Hepatocyte (in vitro differentiated cells): ENCODE measurements at regions not wholly inside any gene's neighbourhood (a gene's known extent, or its start where the extent isn't known, plus 50 kb on each side); places are given as distances from the start of the nearest gene placed in this dataset.
"Not testable (repeated sequence)": the region's sequence is repeated elsewhere in the genome, so short reads cannot be mapped to it uniquely, and the experiment has no call there.

Experiments
- DNase-seq: peaks from one replicate; pipeline ENCODE4 v3.0.0-alpha.2; 2016; ENCODE audit warnings: low spot score
- H2AFZ ChIP-seq: fragments of 200-600 bp; sonication (generic); 2 replicates; pipeline ENCODE4 v1.6.0; 2016; ENCODE audit warnings: antibody characterized with exemption, mild to moderate bottlenecking
- H3K27ac ChIP-seq: fragments of 200-600 bp; sonication (generic); 2 replicates; pipeline ENCODE4 v1.5.1; 2016; ENCODE audit warnings: mild to moderate bottlenecking
- H3K27me3 ChIP-seq: fragments of 200-600 bp; sonication (generic); 2 replicates; pipeline ENCODE4 v1.6.1; 2016
- H3K36me3 ChIP-seq: fragments of 200-600 bp; sonication (generic); replicated peaks from 2 replicates; pipeline ENCODE4 v1.5.1; 2016; ENCODE audit warnings: low read depth; ENCODE audit not compliant: insufficient read depth
- H3K4me1 ChIP-seq: fragments of 200-600 bp; sonication (generic); 2 replicates; pipeline ENCODE4 v1.5.1; 2016; ENCODE audit warnings: mild to moderate bottlenecking, moderate library complexity; ENCODE audit not compliant: insufficient read depth
- H3K4me2 ChIP-seq: fragments of 200-600 bp; sonication (generic); 2 replicates; pipeline ENCODE4 v1.6.0; 2016
- H3K4me3 ChIP-seq: fragments of 200-600 bp; sonication (generic); 2 replicates; pipeline ENCODE4 v1.5.1; 2016; ENCODE audit warnings: mild to moderate bottlenecking
- H3K79me2 ChIP-seq: fragments of 200-600 bp; sonication (generic); 2 replicates; pipeline ENCODE4 v1.6.0; 2017; ENCODE audit warnings: mild to moderate bottlenecking
- H3K9me2 ChIP-seq: fragments of 200-600 bp; sonication (generic); replicated peaks from 2 replicates; pipeline ENCODE4 v1.6.0; 2017; ENCODE audit warnings: mild to moderate bottlenecking; ENCODE audit not compliant: insufficient read depth
- H3K9me3 ChIP-seq: fragments of 200-600 bp; sonication (generic); 2 replicates; pipeline ENCODE4 v1.5.1; 2016; ENCODE audit warnings: low read depth, mild to moderate bottlenecking
- H4K20me1 ChIP-seq: fragments of 200-600 bp; sonication (generic); 2 replicates; pipeline ENCODE4 v1.6.0; 2016; ENCODE audit warnings: mild to moderate bottlenecking; ENCODE audit not compliant: insufficient read depth, poor library complexity, severe bottlenecking
- CTCF ChIP-seq: fragments of 200-600 bp; sonication (generic); IDR thresholded peaks from 2 replicates; pipeline ENCODE4 v1.5.1; 2016; ENCODE audit warnings: antibody characterized with exemption, mild to moderate bottlenecking; ENCODE audit not compliant: poor library complexity
- EZH2 ChIP-seq: fragments of 200-600 bp; sonication (generic); IDR thresholded peaks from 2 replicates; pipeline ENCODE4 v1.6.1; 2016; ENCODE audit warnings: antibody characterized with exemption, mild to moderate bottlenecking, borderline replicate concordance
- EZH2phosphoT487 ChIP-seq: fragments of 200-600 bp; sonication (generic); IDR thresholded peaks from one replicate; pipeline ENCODE4 v1.6.1; 2018; ENCODE audit warnings: antibody characterized with exemption, mild to moderate bottlenecking, low read depth, moderate library complexity; ENCODE audit not compliant: unreplicated experiment, severe bottlenecking
- WGBS: methylation state at CpG from one replicate; pipeline ENCODE4 v1.1.6; 2016; ENCODE audit warnings: low lambda C conversion rate; ENCODE audit errors: missing lambda C conversion rate; 5-methylcytosine and 5-hydroxymethylcytosine counted together

- no peaks in the 10 kb centered on the region for H3K9me3 ChIP-seq
- H3K27ac ChIP-seq, result no peak overlapping the region
- no peaks in the 10 kb centered on the region for H4K20me1 ChIP-seq
- TF ChIP-seq CTCF, result no peak
- TF ChIP-seq EZH2phosphoT487, result no peak
- TF ChIP-seq EZH2, result no peak
- no peaks in the 10 kb centered on the region for H3K27me3 ChIP-seq
- H3K4me2 ChIP-seq, result no peak overlapping the region
- WGBS, result 48% methylated on average over 3 of the region's 3 CpGs
- DNase-seq, result no peak
- H3K4me3 ChIP-seq, result no peak overlapping the region
- H3K9me2 ChIP-seq, result no peaks in the 10 kb centered on the region
- H2AFZ ChIP-seq, result no peak overlapping the region
- H3K4me1 ChIP-seq, result no peaks in the 10 kb centered on the region
- H3K79me2 ChIP-seq, result no peaks in the 10 kb centered on the region
- H3K36me3 ChIP-seq, result no peaks in the 10 kb centered on the region
Measured at GRCh38 chr4:173642509-173642908, 112.5 kb upstream of the HAND2 start.

GRCh38 chr4:173635395-173635794, 105.4 kb upstream of the HAND2 start:
- no peak for DNase-seq
- TF ChIP-seq EZH2phosphoT487, result no peak
- no peak for TF ChIP-seq CTCF
- no peak for TF ChIP-seq EZH2
- no peaks in the 10 kb centered on the region for H3K9me3 ChIP-seq
- H3K4me3 ChIP-seq, result no peak overlapping the region
- no peaks in the 10 kb centered on the region for H3K27me3 ChIP-seq
- H3K9me2 ChIP-seq, result no peaks in the 10 kb centered on the region
- no peak overlapping the region for H3K4me2 ChIP-seq
- H3K27ac ChIP-seq, result no peak overlapping the region
- H3K36me3 ChIP-seq, result no peaks in the 10 kb centered on the region
- no peaks in the 10 kb centered on the region for H3K4me1 ChIP-seq
- H3K79me2 ChIP-seq, result no peaks in the 10 kb centered on the region
- no peak overlapping the region for H2AFZ ChIP-seq
- no peaks in the 10 kb centered on the region for H4K20me1 ChIP-seq

GRCh38 chr4:173626277-173626676, 96.2 kb upstream of the HAND2 start:
- Histone ChIP-seq H3K9me2 (no peaks in the 10 kb centered on the region), H3K27ac (no peak overlapping the region), H3K79me2 (no peaks in the 10 kb centered on the region), H3K4me2 (no peak overlapping the region), H3K9me3 (no peaks in the 10 kb centered on the region), H3K27me3 (no peaks in the 10 kb centered on the region), H2AFZ (no peak overlapping the region), H4K20me1 (no peaks in the 10 kb centered on the region), H3K4me3 (no peak overlapping the region), H3K4me1 (no peaks in the 10 kb centered on the region), H3K36me3 (no peaks in the 10 kb centered on the region)
- TF ChIP-seq EZH2 (no peak), EZH2phosphoT487 (no peak)
- 83% methylated on average over 1 of the region's 1 CpG for WGBS
- no peak for DNase-seq

GRCh38 chr4:173618648-173619047, 88.6 kb upstream of the HAND2 start:
- H3K36me3 ChIP-seq, H2AFZ ChIP-seq, H3K27ac ChIP-seq, H3K79me2 ChIP-seq, H3K27me3 ChIP-seq, H4K20me1 ChIP-seq, H3K4me1 ChIP-seq, DNase-seq, H3K4me3 ChIP-seq, H3K4me2 ChIP-seq, H3K9me2 ChIP-seq, H3K9me3 ChIP-seq: not testable (repeated sequence)
- WGBS, result 91% methylated on average over 5 of the region's 5 CpGs

GRCh38 chr4:173609158-173609557, 79.1 kb upstream of the HAND2 start:
- no peaks in the 10 kb centered on the region for H3K9me3 ChIP-seq
- H3K27me3 ChIP-seq, result no peaks in the 10 kb centered on the region
- H2AFZ ChIP-seq, result no peak overlapping the region
- no peaks in the 10 kb centered on the region for H3K4me1 ChIP-seq
- no peaks in the 10 kb centered on the region for H3K9me2 ChIP-seq
- no peaks in the 10 kb centered on the region for H4K20me1 ChIP-seq
- H3K4me3 ChIP-seq, result no peak overlapping the region
- TF ChIP-seq EZH2phosphoT487, result no peak
- no peak for TF ChIP-seq CTCF
- no peak for TF ChIP-seq EZH2
- H3K79me2 ChIP-seq, result no peaks in the 10 kb centered on the region
- H3K27ac ChIP-seq, result no peak overlapping the region
- 84% methylated on average over 2 of the region's 2 CpGs for WGBS
- H3K4me2 ChIP-seq, result peak overlapping the region; percentile 68
- no peaks in the 10 kb centered on the region for H3K36me3 ChIP-seq
- DNase-seq, result no peak

GRCh38 chr4:173608632-173609031, 78.6 kb upstream of the HAND2 start:
- H3K79me2 ChIP-seq, H3K27ac ChIP-seq, H3K9me2 ChIP-seq, H3K4me3 ChIP-seq, H3K9me3 ChIP-seq, DNase-seq, H3K27me3 ChIP-seq, H3K36me3 ChIP-seq, H2AFZ ChIP-seq, H3K4me1 ChIP-seq, H4K20me1 ChIP-seq: not testable (repeated sequence)
- 38% methylated on average over 14 of the region's 15 CpGs for WGBS
- H3K4me2 ChIP-seq, result peak overlapping the region; percentile 68
